Esophagus muscularis mucosa (tissue), 3 donors: ENCODE measurements at regions not wholly inside any gene's neighbourhood (a gene's known extent, or its start where the extent isn't known, plus 50 kb on each side); places are given as distances from the start of the nearest gene placed in this dataset.

Experiments used
- POLR2A ChIP-seq: fragments of 450-650 bp; IDR thresholded peaks from one replicate; pipeline ENCODE4 v1.6.1; 2017; ENCODE audit warnings: antibody characterized with exemption, moderate library complexity, mild to moderate bottlenecking, low read depth
- TF ChIP-seq, protein P1 (sequence below), 3 experiments: fragments of 200-600 bp in 2 of 3; fragments of 450-650 bp in 1 of 3; sonication (generic) in 2 of 3; IDR thresholded peaks; one replicate each; pipeline ENCODE4 v1.5.1; 2017 to 2019; ENCODE audit warnings: antibody characterized with exemption in 3 of 3, mild to moderate bottlenecking in 2 of 3, moderate library complexity in 1 of 3

DNA sequence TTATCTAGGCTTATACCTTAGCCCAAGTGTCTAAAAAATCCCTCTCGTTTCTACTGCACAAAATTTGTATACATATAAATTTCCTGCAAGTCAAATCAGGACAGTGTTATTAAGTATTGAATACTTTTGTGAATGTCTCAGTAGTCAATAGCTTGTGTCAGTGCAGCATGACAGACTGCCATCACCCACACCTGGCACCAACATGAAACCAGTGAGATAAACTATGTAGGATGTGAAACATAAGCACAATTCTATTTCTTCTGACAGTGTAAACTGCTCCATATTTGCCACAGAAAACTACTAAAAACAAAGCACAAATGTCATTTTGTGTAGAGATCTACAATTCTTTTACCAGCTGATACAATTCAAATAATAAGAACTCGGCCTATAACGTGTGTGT lies 542.1 kb upstream of the LUZP2 start:
- TF ChIP-seq, protein P1, sequence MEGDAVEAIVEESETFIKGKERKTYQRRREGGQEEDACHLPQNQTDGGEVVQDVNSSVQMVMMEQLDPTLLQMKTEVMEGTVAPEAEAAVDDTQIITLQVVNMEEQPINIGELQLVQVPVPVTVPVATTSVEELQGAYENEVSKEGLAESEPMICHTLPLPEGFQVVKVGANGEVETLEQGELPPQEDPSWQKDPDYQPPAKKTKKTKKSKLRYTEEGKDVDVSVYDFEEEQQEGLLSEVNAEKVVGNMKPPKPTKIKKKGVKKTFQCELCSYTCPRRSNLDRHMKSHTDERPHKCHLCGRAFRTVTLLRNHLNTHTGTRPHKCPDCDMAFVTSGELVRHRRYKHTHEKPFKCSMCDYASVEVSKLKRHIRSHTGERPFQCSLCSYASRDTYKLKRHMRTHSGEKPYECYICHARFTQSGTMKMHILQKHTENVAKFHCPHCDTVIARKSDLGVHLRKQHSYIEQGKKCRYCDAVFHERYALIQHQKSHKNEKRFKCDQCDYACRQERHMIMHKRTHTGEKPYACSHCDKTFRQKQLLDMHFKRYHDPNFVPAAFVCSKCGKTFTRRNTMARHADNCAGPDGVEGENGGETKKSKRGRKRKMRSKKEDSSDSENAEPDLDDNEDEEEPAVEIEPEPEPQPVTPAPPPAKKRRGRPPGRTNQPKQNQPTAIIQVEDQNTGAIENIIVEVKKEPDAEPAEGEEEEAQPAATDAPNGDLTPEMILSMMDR (IDR thresholded peaks at IDR 0.05), result no peak
- TF ChIP-seq POLR2A, result no peak
